CD4-positive, alpha-beta T cell (primary cell): ENCODE measurements at regions not wholly inside any gene's neighbourhood (a gene's known extent, or its start where the extent isn't known, plus 50 kb on each side); places are given as distances from the start of the nearest gene placed in this dataset.

Experiments
- ATAC-seq: fragments of 200-7000 bp; cut with Tn5 transposase; one replicate; pipeline ENCODE4 v1.10.0; 2022; ENCODE audit warnings: mild to moderate bottlenecking; ENCODE audit not compliant: poor library complexity
- CTCF ChIA-PET: fragments of 350-600 bp; sonication (Branson Sonifier 250); formaldehyde crosslinking; loops from one replicate; lab custom pipeline; 2021; ENCODE audit warnings: antibody characterized with exemption, inconsistent platforms; lab: Charles Lee
- POLR2A ChIA-PET: fragments of 350-600 bp; sonication (Branson Sonifier 250); formaldehyde crosslinking; loops from one replicate; lab custom pipeline; 2021; ENCODE audit warnings: antibody characterized with exemption, inconsistent platforms; lab: Charles Lee
- DNase-seq, 14 experiments: peaks; one replicate each; pipeline ENCODE4 v3.0.0-alpha.2; 2013 to 2020; ENCODE audit warnings: mixed read lengths in 2 of 14
- H3K27ac ChIP-seq, 2 donors: one replicate each; pipeline versions ENCODE4 v1.5.1 to v1.7.0; 2013; ENCODE audit warnings: low read length in 2 of 2, low read depth in 1 of 2, mild to moderate bottlenecking in 1 of 2
- H3K27me3 ChIP-seq, 2 experiments: 1 replicate in 1 of 2; 2 replicates in 1 of 2; pipeline versions ENCODE4 v1.6.1 to v1.7.0; 2013; ENCODE audit warnings: low read length in 2 of 2, control low read depth in 1 of 2, mild to moderate bottlenecking in 1 of 2, moderate library complexity in 1 of 2; ENCODE audit not compliant: insufficient read depth in 2 of 2, control insufficient read depth in 1 of 2
- H3K36me3 ChIP-seq: one replicate; pipeline ENCODE4 v1.6.1; 2013; ENCODE audit warnings: low read length, control low read depth; ENCODE audit not compliant: insufficient read depth
- H3K4me1 ChIP-seq: one replicate; pipeline ENCODE4 v1.6.1; 2013; ENCODE audit warnings: low read length, control low read depth; ENCODE audit not compliant: insufficient read depth
- H3K4me3 ChIP-seq: one replicate; pipeline ENCODE4 v1.5.1; 2013; ENCODE audit warnings: mild to moderate bottlenecking, low read length, moderate library complexity
- H3K9me3 ChIP-seq, 2 experiments: 1 replicate in 1 of 2; 2 replicates in 1 of 2; pipeline versions ENCODE4 v1.6.1 to v1.7.0; 2013; ENCODE audit warnings: low read length in 2 of 2, mild to moderate bottlenecking in 2 of 2, control low read depth in 1 of 2, moderate library complexity in 1 of 2; ENCODE audit not compliant: control insufficient read depth in 1 of 2, insufficient read depth in 1 of 2
- H3K27ac Mint-ChIP-seq: one replicate; pipeline ENCODE4 v1.8.0; 2020; ENCODE audit warnings: mixed read lengths
- H3K27me3 Mint-ChIP-seq: one replicate; pipeline ENCODE4 v1.8.0; 2021; ENCODE audit warnings: mixed read lengths
- H3K36me3 Mint-ChIP-seq: one replicate; pipeline ENCODE4 v1.8.0; 2021; ENCODE audit warnings: low read depth, mixed read lengths
- H3K4me1 Mint-ChIP-seq: one replicate; pipeline ENCODE4 v1.8.0; 2021; ENCODE audit warnings: low read depth, mixed read lengths
- H3K4me3 Mint-ChIP-seq: one replicate; pipeline ENCODE4 v1.8.0; 2020; ENCODE audit warnings: mild to moderate bottlenecking, mixed read lengths
- H3K9me3 Mint-ChIP-seq: one replicate; pipeline ENCODE4 v1.8.0; 2020; ENCODE audit warnings: mixed read lengths
- CTCF ChIP-seq: fragments of 200-600 bp; IDR thresholded peaks from one replicate; pipeline ENCODE4 v1.8.0; 2022; ENCODE audit warnings: antibody characterized with exemption, mild to moderate bottlenecking
- intact Hi-C, 2 experiments: fragments of 100-400 bp; cut with DNase I in 1 of 2; cut with micrococcal nuclease in 1 of 2; formaldehyde crosslinking; loops; one replicate each; pipeline versions ENCODE4 v1.15.1 to v1.9.0; 2023 to 2025; cut with DNase I, micrococcal nuclease

DNA sequence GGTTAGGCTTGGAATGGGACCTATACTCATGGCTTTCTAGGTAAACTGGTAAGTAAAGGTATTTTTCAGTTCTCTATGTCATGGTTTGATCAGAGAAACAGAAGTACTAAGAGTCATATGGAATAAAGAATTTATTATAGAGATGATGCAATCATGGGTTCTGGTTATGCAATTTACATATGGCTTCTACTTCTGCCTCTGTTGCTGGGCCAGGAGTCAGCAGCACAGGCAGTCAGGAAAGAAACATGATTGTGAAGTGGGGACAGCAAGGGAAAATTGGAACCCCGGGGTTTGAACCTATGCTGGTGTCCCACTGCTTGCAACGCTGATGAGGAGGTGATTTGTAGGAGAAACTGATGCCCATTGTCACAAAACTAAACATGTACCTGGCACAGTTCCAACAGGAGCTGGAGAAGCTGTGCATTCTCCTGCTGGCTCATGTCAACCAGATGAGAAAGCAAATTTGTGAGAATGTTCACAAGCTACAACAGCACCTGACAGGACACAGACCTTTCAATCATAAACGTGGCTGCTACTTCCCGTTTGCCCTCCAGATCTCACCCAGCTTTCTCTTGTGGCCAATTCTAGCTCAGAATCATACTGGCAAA lies 887.1 kb downstream of the TFAP2A start:
- H3K4me3 Mint-ChIP-seq: no peak overlapping the region
- no peaks in the 10 kb centered on the region for H3K36me3 Mint-ChIP-seq
- no peak for ATAC-seq
- no peaks in the 10 kb centered on the region for H3K4me1 Mint-ChIP-seq
- TF ChIP-seq CTCF: no peak
- no peaks in the 10 kb centered on the region for H3K27me3 ChIP-seq
- POLR2A ChIA-PET: no interaction called here
- intact Hi-C loops: no loop called here
- CTCF ChIA-PET: no interaction called here
- H3K4me3 ChIP-seq: no peak overlapping the region
- H3K9me3 ChIP-seq: no peaks in the 10 kb centered on the region
- no peaks in the 10 kb centered on the region for H3K36me3 ChIP-seq
- H3K9me3 Mint-ChIP-seq: peaks cover 4% of the 10 kb centered on the region
- no peaks in the 10 kb centered on the region for H3K27me3 Mint-ChIP-seq
- H3K27ac ChIP-seq: no peak overlapping the region
- no peaks in the 10 kb centered on the region for H3K4me1 ChIP-seq
- DNase-seq: no peak
- no peak overlapping the region for H3K27ac Mint-ChIP-seq

GRCh38 chr6:9523462-9523861 lies 891.4 kb downstream of the TFAP2A start:
- no peak for TF ChIP-seq CTCF
- Histone ChIP-seq H3K9me3 (no peaks in the 10 kb centered on the region), H3K36me3 (no peaks in the 10 kb centered on the region), H3K4me1 (no peaks in the 10 kb centered on the region), H3K27me3 (no peaks in the 10 kb centered on the region), H3K4me3 (no peak overlapping the region), H3K27ac (no peak overlapping the region)
- no peaks in the 10 kb centered on the region for H3K27me3 Mint-ChIP-seq
- POLR2A ChIA-PET: no interaction called here
- H3K36me3 Mint-ChIP-seq: no peaks in the 10 kb centered on the region
- no peak overlapping the region for H3K4me3 Mint-ChIP-seq
- no peaks in the 10 kb centered on the region for H3K4me1 Mint-ChIP-seq
- DNase-seq (no peak), ATAC-seq (no peak)
- no peak overlapping the region for H3K27ac Mint-ChIP-seq
- intact Hi-C loops: no loop called here
- H3K9me3 Mint-ChIP-seq: peaks cover 2% of the 10 kb centered on the region
- CTCF ChIA-PET: no interaction called here

DNA sequence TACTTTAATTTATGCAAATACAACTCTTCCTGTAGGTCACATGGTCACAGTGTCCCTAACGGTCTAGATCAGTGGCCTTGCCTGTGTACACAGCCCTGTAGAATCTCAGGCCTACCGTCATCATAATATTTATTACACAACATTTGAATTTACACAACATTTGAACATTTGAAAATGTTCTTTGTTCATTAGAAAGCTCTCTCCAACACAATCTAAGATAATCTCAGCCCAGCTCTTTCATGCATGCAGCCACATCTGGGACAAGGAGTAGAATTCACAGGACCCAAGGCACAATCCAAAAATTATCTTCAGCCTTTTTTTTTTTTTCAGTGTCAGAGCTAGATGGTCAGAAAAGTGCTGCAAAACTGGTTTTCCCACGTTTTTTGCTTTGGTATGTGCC lies 892.8 kb downstream of the TFAP2A start:
- Mint-ChIP-seq H3K9me3 (peaks cover under 1% of the 10 kb centered on the region), H3K27ac (no peak overlapping the region), H3K4me1 (no peaks in the 10 kb centered on the region), H3K27me3 (no peaks in the 10 kb centered on the region), H3K36me3 (no peaks in the 10 kb centered on the region), H3K4me3 (no peak overlapping the region)
- no peaks in the 10 kb centered on the region for H3K4me1 ChIP-seq
- no peaks in the 10 kb centered on the region for H3K36me3 ChIP-seq
- no peak overlapping the region for H3K4me3 ChIP-seq
- ATAC-seq: no peak
- CTCF ChIA-PET: no interaction called here
- intact Hi-C loops: no loop called here
- no peaks in the 10 kb centered on the region for H3K27me3 ChIP-seq
- H3K27ac ChIP-seq: no peak overlapping the region
- no peaks in the 10 kb centered on the region for H3K9me3 ChIP-seq
- DNase-seq: no peak
- no peak for TF ChIP-seq CTCF
- POLR2A ChIA-PET: no interaction called here
